IMR-90 (cell line): ENCODE measurements at regions not wholly inside any gene's neighbourhood (a gene's known extent, or its start where the extent isn't known, plus 50 kb on each side); places are given as distances from the start of the nearest gene placed in this dataset.

Source experiments
- ATAC-seq: fragments of 200-7000 bp; cut with Tn5 transposase; 2 replicates; pipeline ENCODE4 v1.9.1; 2020; ENCODE audit warnings: low read depth, mild to moderate bottlenecking, moderate library complexity
- BruUV-seq: library from RNA; stranded (reverse); fragments of 400-500 nt; replicated peaks from 2 replicates; lab custom pipeline; 2021; lab: Mats Ljungman, UMichigan
- CTCF ChIA-PET: fragments of 300-600 bp; formaldehyde crosslinking; extraction: SDS; loops from one replicate; lab custom pipeline; 2021; ENCODE audit warnings: antibody characterized with exemption; lab: Yijun Ruan, JAX
- POLR2A ChIA-PET: fragments of 300-600 bp; sonication (Branson Sonifier 250); formaldehyde crosslinking; loops from one replicate; lab custom pipeline; 2022; ENCODE audit warnings: antibody characterized with exemption; ENCODE audit not compliant: unreplicated experiment; lab: Charles Lee
- DNase-seq: peaks from one replicate; pipeline ENCODE4 v3.0.0; 2013
- H2AFZ ChIP-seq: replicated peaks from 2 replicates; pipeline ENCODE3; 2013; ENCODE audit warnings: low read length, mild to moderate bottlenecking; ENCODE audit not compliant: poor library complexity
- H2AK5ac ChIP-seq: 2 replicates; pipeline ENCODE4 v1.6.1; 2013; ENCODE audit warnings: low read depth, low read length, inconsistent platforms
- H2AK9ac ChIP-seq: replicated peaks from 2 replicates; pipeline ENCODE3; 2013; ENCODE audit warnings: mild to moderate bottlenecking, low read depth, low read length, moderate library complexity; ENCODE audit not compliant: poor library complexity
- H2BK120ac ChIP-seq: 2 replicates; pipeline ENCODE4 v1.6.1; 2013; ENCODE audit warnings: low read depth, low read length, inconsistent platforms
- H2BK15ac ChIP-seq: 3 replicates; pipeline ENCODE4 v1.6.1; 2013; ENCODE audit warnings: low read depth, low read length, inconsistent platforms
- H2BK20ac ChIP-seq: 2 replicates; pipeline ENCODE4 v1.6.1; 2013; ENCODE audit warnings: low read depth, mild to moderate bottlenecking, inconsistent platforms, low read length, moderate library complexity
- H2BK5ac ChIP-seq: 2 replicates; pipeline ENCODE4 v1.6.1; 2013; ENCODE audit warnings: mild to moderate bottlenecking, low read depth, low read length, inconsistent platforms; ENCODE audit not compliant: poor library complexity, severe bottlenecking
- H3K14ac ChIP-seq: replicated peaks from 2 replicates; pipeline ENCODE4 v1.6.1; 2013; ENCODE audit warnings: low read depth, low read length, inconsistent platforms
- H3K18ac ChIP-seq: 2 replicates; pipeline ENCODE4 v1.6.1; 2013; ENCODE audit warnings: low read depth, low read length, control low read depth
- H3K23ac ChIP-seq: 2 replicates; pipeline ENCODE4 v1.6.1; 2013; ENCODE audit warnings: low read depth, low read length, inconsistent platforms
- H3K27ac ChIP-seq: 2 replicates; pipeline ENCODE4 v1.5.1; 2013; ENCODE audit warnings: mild to moderate bottlenecking, control low read depth, low read length; ENCODE audit not compliant: insufficient read depth
- H3K27me3 ChIP-seq: 2 replicates; pipeline ENCODE4 v1.6.1; 2013; ENCODE audit warnings: low read length; ENCODE audit not compliant: control insufficient read depth, insufficient read depth
- H3K36me3 ChIP-seq: 2 replicates; pipeline ENCODE4 v1.6.1; 2013; ENCODE audit warnings: low read length, mixed read lengths; ENCODE audit not compliant: control insufficient read depth, insufficient read depth
- H3K4ac ChIP-seq: 2 replicates; pipeline ENCODE4 v1.6.1; 2013; ENCODE audit warnings: low read depth, low read length, inconsistent platforms
- H3K4me1 ChIP-seq: 2 replicates; pipeline ENCODE4 v1.6.1; 2013; ENCODE audit warnings: low read length, mixed read lengths; ENCODE audit not compliant: control insufficient read depth, insufficient read depth
- H3K4me2 ChIP-seq: 2 replicates; pipeline ENCODE4 v1.6.1; 2013; ENCODE audit warnings: low read depth, mild to moderate bottlenecking, control low read depth, low read length, moderate library complexity
- H3K4me3 ChIP-seq: 2 replicates; pipeline ENCODE4 v1.5.1; 2013; ENCODE audit warnings: low read depth, mild to moderate bottlenecking, control low read depth, low read length, moderate library complexity; ENCODE audit not compliant: insufficient read depth
- H3K56ac ChIP-seq: 2 replicates; pipeline ENCODE4 v1.6.1; 2013; ENCODE audit warnings: low read length, inconsistent platforms; ENCODE audit not compliant: insufficient read depth; ENCODE audit errors: extremely low read depth
- H3K79me1 ChIP-seq, 2 experiments: 2 replicates each; pipeline ENCODE4 v1.6.1; 2013; ENCODE audit warnings: low read length in 2 of 2, inconsistent platforms in 1 of 2, low read depth in 1 of 2
- H3K9ac ChIP-seq: 2 replicates; pipeline ENCODE4 v1.6.1; 2013; ENCODE audit warnings: low read depth, low read length, control low read depth
- H3K9me1 ChIP-seq: 2 replicates; pipeline ENCODE4 v1.6.1; 2013; ENCODE audit warnings: low read length, inconsistent platforms; ENCODE audit not compliant: insufficient read depth
- H3K9me3 ChIP-seq: 2 replicates; pipeline ENCODE4 v1.6.1; 2013; ENCODE audit warnings: low read length; ENCODE audit not compliant: control insufficient read depth, insufficient read depth
- H4K20me1 ChIP-seq: 2 replicates; pipeline ENCODE4 v1.6.1; 2013; ENCODE audit warnings: low read length, inconsistent platforms; ENCODE audit not compliant: insufficient read depth
- H4K5ac ChIP-seq: 2 replicates; pipeline ENCODE4 v1.6.1; 2013; ENCODE audit warnings: mild to moderate bottlenecking, low read depth, low read length, control low read depth
- H4K8ac ChIP-seq, 2 experiments: 2 replicates each; pipeline ENCODE4 v1.6.1; 2013; ENCODE audit warnings: low read depth in 2 of 2, low read length in 2 of 2, control low read depth in 1 of 2, inconsistent platforms in 1 of 2
- H4K91ac ChIP-seq: 2 replicates; pipeline ENCODE4 v1.6.1; 2013; ENCODE audit warnings: low read depth, low read length, inconsistent platforms; ENCODE audit not compliant: insufficient read depth
- BHLHE40 ChIP-seq: fragments of 150-350 bp; IDR thresholded peaks from 2 replicates; pipeline ENCODE4 v1.6.1; 2016; ENCODE audit warnings: mild to moderate bottlenecking, low read depth, low read length
- CEBPB ChIP-seq: IDR thresholded peaks from 2 replicates; pipeline ENCODE4 v1.6.1; 2012; ENCODE audit warnings: low read depth, low read length, improper control_type of control experiment
- CHD1 ChIP-seq: IDR thresholded peaks from 2 replicates; pipeline ENCODE4 v1.6.1; 2012; ENCODE audit warnings: low read depth, low read length, improper control_type of control experiment
- FOS ChIP-seq: fragments of 150-350 bp; IDR thresholded peaks from 2 replicates; pipeline ENCODE4 v1.6.1; 2016; ENCODE audit warnings: low read depth, low read length
- MAFK ChIP-seq: IDR thresholded peaks from 2 replicates; pipeline ENCODE4 v1.6.1; 2012; ENCODE audit warnings: low read depth, low read length, improper control_type of control experiment
- MAZ ChIP-seq: IDR thresholded peaks from 2 replicates; pipeline ENCODE4 v1.6.1; 2012; ENCODE audit warnings: low read depth, mild to moderate bottlenecking, low read length, improper control_type of control experiment, moderate library complexity, borderline replicate concordance
- MXI1 ChIP-seq: IDR thresholded peaks from 2 replicates; pipeline ENCODE4 v1.6.1; 2012; ENCODE audit warnings: low read depth, mild to moderate bottlenecking, low read length, moderate library complexity, borderline replicate concordance
- NFE2L2 ChIP-seq: fragments of 150-350 bp; IDR thresholded peaks from 2 replicates; pipeline ENCODE4 v1.6.1; 2016; ENCODE audit warnings: low read depth, mild to moderate bottlenecking, low read length
- POLR2A ChIP-seq: IDR thresholded peaks from 2 replicates; pipeline ENCODE4 v1.6.1; 2012; ENCODE audit warnings: mild to moderate bottlenecking, low read depth, low read length
- RAD21 ChIP-seq: IDR thresholded peaks from 2 replicates; pipeline ENCODE4 v1.6.1; 2012; ENCODE audit warnings: low read length, improper control_type of control experiment
- RCOR1 ChIP-seq: IDR thresholded peaks from 2 replicates; pipeline ENCODE4 v1.6.1; 2012; ENCODE audit warnings: mild to moderate bottlenecking, low read length, improper control_type of control experiment; ENCODE audit not compliant: insufficient replicate concordance
- RFX5 ChIP-seq: IDR thresholded peaks from 2 replicates; pipeline ENCODE4 v1.8.0; 2012; ENCODE audit warnings: low read depth, mild to moderate bottlenecking, low read length, moderate library complexity
- SMC3 ChIP-seq: fragments of 150-350 bp; IDR thresholded peaks from 2 replicates; pipeline ENCODE4 v1.6.1; 2016; ENCODE audit warnings: low read depth, mild to moderate bottlenecking, antibody characterized with exemption, low read length, moderate library complexity
- WGBS, 2 experiments: methylation state at CpG; one replicate each; pipeline versions ENCODE4 v1.1.5 to v1.1.7; 2013; ENCODE audit warnings: missing lambda C conversion rate in 2 of 2; ENCODE audit not compliant: insufficient read length in 1 of 2; ENCODE audit errors: extremely low coverage in 2 of 2; 5-methylcytosine and 5-hydroxymethylcytosine counted together
- dilution Hi-C: fragments of 300-500 bp; cut with HindIII; formaldehyde crosslinking; loops from one replicate; pipeline ENCODE4 v1.14.3; 2018; ENCODE audit warnings: low sequenced_read_pairs; ENCODE audit not compliant: unreplicated experiment
- in situ Hi-C: fragments of 300-500 bp; cut with MboI; formaldehyde crosslinking; loops from 3 replicates; pipeline ENCODE4 v1.14.3; 2019; ENCODE audit warnings: low sequenced_read_pairs, inconsistent platforms, mixed read lengths
- intact Hi-C: fragments of 100-400 bp; cut with micrococcal nuclease; formaldehyde crosslinking; loops from 2 replicates; pipeline ENCODE4 v1.10.0; 2022
- TF ChIP-seq, protein P1 (sequence below): fragments of 150-350 bp; IDR thresholded peaks from 2 replicates; pipeline ENCODE4 v1.6.1; 2017; ENCODE audit warnings: mild to moderate bottlenecking, antibody characterized with exemption, low read length, low read depth
- TF ChIP-seq, protein P2 (sequence below): fragments of 150-350 bp; IDR thresholded peaks from 2 replicates; pipeline ENCODE4 v1.6.1; 2016; ENCODE audit warnings: low read depth, mild to moderate bottlenecking, low read length, moderate library complexity, borderline replicate concordance
- TF ChIP-seq, protein P3 (sequence below): conservative IDR thresholded peaks from 2 replicates; pipeline ENCODE4 v1.5.1; 2012; ENCODE audit warnings: mild to moderate bottlenecking, low read depth, low read length, improper control_type of control experiment

DNA sequence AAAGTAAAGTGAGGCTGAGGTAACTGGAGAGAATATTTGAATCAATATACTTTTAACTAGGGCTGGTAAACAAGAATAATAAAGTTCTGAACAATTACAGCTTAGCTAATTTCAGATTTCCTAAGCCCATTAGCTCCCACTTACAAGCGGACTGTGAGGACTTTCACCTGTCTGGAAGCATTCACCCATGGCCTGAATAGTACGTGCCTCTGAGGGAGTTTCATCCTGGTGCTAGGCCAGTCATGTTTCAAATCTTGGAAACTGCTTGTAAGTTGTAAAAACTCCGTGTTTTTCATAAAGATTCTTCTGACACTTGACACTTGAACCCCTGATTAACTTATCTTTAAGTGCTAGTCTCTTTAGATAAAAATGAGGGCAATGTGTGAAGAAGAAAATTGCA, 975.2 kb upstream of the GHITM start:
- H4K20me1 ChIP-seq, result no peaks in the 10 kb centered on the region
- ChIA-PET CTCF (no interaction called here), POLR2A (no interaction called here)
- H2AFZ ChIP-seq, result no peak overlapping the region
- H2BK15ac ChIP-seq, result no peak overlapping the region
- no peak overlapping the region for H3K14ac ChIP-seq
- no peaks in the 10 kb centered on the region for H3K27me3 ChIP-seq
- no peak overlapping the region for H2AK9ac ChIP-seq
- H3K79me1 ChIP-seq, result no peaks in the 10 kb centered on the region
- no peak overlapping the region for H3K4me3 ChIP-seq
- H2BK120ac ChIP-seq, result no peak overlapping the region
- intact Hi-C loops (no loop called here), dilution Hi-C loops (no loop called here), in situ Hi-C loops (no loop called here)
- H3K18ac ChIP-seq, result no peak overlapping the region
- no peak for TF ChIP-seq CHD1
- no peak for TF ChIP-seq MAFK
- TF ChIP-seq POLR2A, result no peak
- TF ChIP-seq RAD21, result no peak
- no peak for TF ChIP-seq RCOR1
- TF ChIP-seq MXI1, result no peak
- TF ChIP-seq RFX5, result no peak
- TF ChIP-seq MAZ, result no peak
- TF ChIP-seq CEBPB, result no peak
- no peak for TF ChIP-seq SMC3
- TF ChIP-seq, protein P1, sequence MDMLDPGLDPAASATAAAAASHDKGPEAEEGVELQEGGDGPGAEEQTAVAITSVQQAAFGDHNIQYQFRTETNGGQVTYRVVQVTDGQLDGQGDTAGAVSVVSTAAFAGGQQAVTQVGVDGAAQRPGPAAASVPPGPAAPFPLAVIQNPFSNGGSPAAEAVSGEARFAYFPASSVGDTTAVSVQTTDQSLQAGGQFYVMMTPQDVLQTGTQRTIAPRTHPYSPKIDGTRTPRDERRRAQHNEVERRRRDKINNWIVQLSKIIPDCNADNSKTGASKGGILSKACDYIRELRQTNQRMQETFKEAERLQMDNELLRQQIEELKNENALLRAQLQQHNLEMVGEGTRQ, result no peak
- TF ChIP-seq NFE2L2, result no peak
- TF ChIP-seq, protein P2, sequence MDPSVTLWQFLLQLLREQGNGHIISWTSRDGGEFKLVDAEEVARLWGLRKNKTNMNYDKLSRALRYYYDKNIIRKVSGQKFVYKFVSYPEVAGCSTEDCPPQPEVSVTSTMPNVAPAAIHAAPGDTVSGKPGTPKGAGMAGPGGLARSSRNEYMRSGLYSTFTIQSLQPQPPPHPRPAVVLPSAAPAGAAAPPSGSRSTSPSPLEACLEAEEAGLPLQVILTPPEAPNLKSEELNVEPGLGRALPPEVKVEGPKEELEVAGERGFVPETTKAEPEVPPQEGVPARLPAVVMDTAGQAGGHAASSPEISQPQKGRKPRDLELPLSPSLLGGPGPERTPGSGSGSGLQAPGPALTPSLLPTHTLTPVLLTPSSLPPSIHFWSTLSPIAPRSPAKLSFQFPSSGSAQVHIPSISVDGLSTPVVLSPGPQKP, result no peak
- no peak for TF ChIP-seq BHLHE40
- TF ChIP-seq, protein P3, sequence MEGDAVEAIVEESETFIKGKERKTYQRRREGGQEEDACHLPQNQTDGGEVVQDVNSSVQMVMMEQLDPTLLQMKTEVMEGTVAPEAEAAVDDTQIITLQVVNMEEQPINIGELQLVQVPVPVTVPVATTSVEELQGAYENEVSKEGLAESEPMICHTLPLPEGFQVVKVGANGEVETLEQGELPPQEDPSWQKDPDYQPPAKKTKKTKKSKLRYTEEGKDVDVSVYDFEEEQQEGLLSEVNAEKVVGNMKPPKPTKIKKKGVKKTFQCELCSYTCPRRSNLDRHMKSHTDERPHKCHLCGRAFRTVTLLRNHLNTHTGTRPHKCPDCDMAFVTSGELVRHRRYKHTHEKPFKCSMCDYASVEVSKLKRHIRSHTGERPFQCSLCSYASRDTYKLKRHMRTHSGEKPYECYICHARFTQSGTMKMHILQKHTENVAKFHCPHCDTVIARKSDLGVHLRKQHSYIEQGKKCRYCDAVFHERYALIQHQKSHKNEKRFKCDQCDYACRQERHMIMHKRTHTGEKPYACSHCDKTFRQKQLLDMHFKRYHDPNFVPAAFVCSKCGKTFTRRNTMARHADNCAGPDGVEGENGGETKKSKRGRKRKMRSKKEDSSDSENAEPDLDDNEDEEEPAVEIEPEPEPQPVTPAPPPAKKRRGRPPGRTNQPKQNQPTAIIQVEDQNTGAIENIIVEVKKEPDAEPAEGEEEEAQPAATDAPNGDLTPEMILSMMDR, result no peak
- no peak for TF ChIP-seq FOS
- no peak overlapping the region for H2BK5ac ChIP-seq
- no peaks in the 10 kb centered on the region for H3K4me1 ChIP-seq
- H3K56ac ChIP-seq, result no peak overlapping the region
- BruUV-seq, result no TSS peak
- no peak for ATAC-seq
- H4K8ac ChIP-seq, result no peak overlapping the region
- no CpG with 5 or more reads among the region's 3 CpGs for WGBS, 2 experiments
- H3K4ac ChIP-seq, result no peak overlapping the region
- no peak for DNase-seq
- H2AK5ac ChIP-seq, result no peak overlapping the region
- H3K9me3 ChIP-seq, result no peaks in the 10 kb centered on the region; the same call in 1 of the 2 replicates
- no peak overlapping the region for H3K23ac ChIP-seq
- no peak overlapping the region for H3K9ac ChIP-seq
- H4K91ac ChIP-seq, result no peak overlapping the region
- H4K5ac ChIP-seq, result no peak overlapping the region
- no peaks in the 10 kb centered on the region for H3K36me3 ChIP-seq
- H2BK20ac ChIP-seq, result no peak overlapping the region
- H3K4me2 ChIP-seq, result no peak overlapping the region
- H3K27ac ChIP-seq, result no peak overlapping the region
- no peaks in the 10 kb centered on the region for H3K9me1 ChIP-seq
